ENCODE measurements at regions not wholly inside any gene's neighbourhood (a gene's known extent, or its start where the extent isn't known, plus 50 kb on each side); places are given as distances from the start of the nearest gene placed in this dataset.

DNA sequence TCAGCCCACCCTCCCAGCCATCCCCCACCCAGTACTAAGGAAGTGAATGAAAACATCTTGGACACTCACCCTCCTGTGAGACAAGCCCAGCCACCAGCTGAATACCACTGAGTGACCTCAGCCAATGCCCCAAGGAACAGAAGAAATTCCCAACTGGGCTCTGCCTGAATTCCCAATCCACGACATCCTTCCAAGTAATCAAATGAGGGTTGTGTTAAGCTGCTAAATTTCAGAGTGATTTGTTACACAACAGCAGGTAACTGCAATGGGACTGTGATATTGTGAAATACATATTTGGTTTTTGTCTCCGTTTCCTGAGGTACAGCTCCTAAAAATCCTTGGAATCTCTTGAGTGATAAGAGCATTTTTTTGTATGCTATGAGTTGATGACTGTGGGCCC lies 578.7 kb upstream of the CDH11 start:
- no peak overlapping the region for H2BK5ac ChIP-seq (ENCODE audit: low read depth, low read length)
- 89% methylated on average over 2 of the region's 2 CpGs; no CpG with 5 or more reads in 1 of the 2 experiments for WGBS, 2 experiments (ENCODE audit: extremely low coverage in 1 of 2, insufficient coverage in 1 of 2, insufficient read length in 1 of 2, insufficient replicate concordance in 2 of 2, low coverage in 1 of 2, low lambda C conversion rate in 2 of 2, missing lambda C conversion rate in 1 of 2)
- H3K27me3 ChIP-seq (replicated peaks in 1 of 4; ENCODE audit: control insufficient read depth in 3 of 4, extremely low read depth in 1 of 4, insufficient read depth in 3 of 4, low read length in 3 of 4) = no peaks in the 10 kb centered on the region
- no peak overlapping the region for H4K5ac ChIP-seq (ENCODE audit: insufficient read length, low read depth, low read length)
- no peaks in the 10 kb centered on the region for H4K20me1 ChIP-seq (replicated peaks in 1 of 2; ENCODE audit: control insufficient read depth in 1 of 2, insufficient read depth in 2 of 2, low read length in 2 of 2)
- no peak overlapping the region for H4K91ac ChIP-seq (replicated peaks; ENCODE audit: insufficient read length, low read length)
- H2BK20ac ChIP-seq (ENCODE audit: low read length) = no peak overlapping the region
- no peak overlapping the region for H2BK120ac ChIP-seq (replicated peaks; ENCODE audit: low read depth, low read length)
- H3K9ac ChIP-seq (replicated peaks in 1 of 4; ENCODE audit: extremely low read depth in 1 of 4, low read depth in 3 of 4, low read length in 3 of 4) = no peak overlapping the region
- H3K79me1 ChIP-seq (ENCODE audit: low read depth, low read length) = no peaks in the 10 kb centered on the region
- H2AK5ac ChIP-seq (ENCODE audit: low read depth, low read length) = no peak overlapping the region
- TF ChIP-seq CHD2 (IDR thresholded peaks at IDR 0.05; ENCODE audit: low read length) = no peak
- no peak for TF ChIP-seq GABPA (IDR thresholded peaks at IDR 0.05; ENCODE audit: borderline replicate concordance, insufficient read depth, low read length)
- TF ChIP-seq ZNF274 (IDR thresholded peaks at IDR 0.05; ENCODE audit: borderline replicate concordance, extremely low read depth, low read length) = no peak
- TF ChIP-seq TAF1 (IDR thresholded peaks at IDR 0.05; ENCODE audit: low read depth, low read length) = no peak
- TF ChIP-seq EP300 (IDR thresholded peaks at IDR 0.05; ENCODE audit: borderline replicate concordance in 1 of 2, low read depth in 2 of 2, low read length in 2 of 2) = no peak
- TF ChIP-seq POLR2A (IDR thresholded peaks at IDR 0.05; ENCODE audit: control extremely low read depth in 1 of 2, low read depth in 2 of 2, low read length in 2 of 2) = no peak
- TF ChIP-seq HDAC2 (IDR thresholded peaks at IDR 0.05; ENCODE audit: borderline replicate concordance in 1 of 2, low read depth in 2 of 2, low read length in 2 of 2) = no peak
- TF ChIP-seq ASH2L (IDR thresholded peaks at IDR 0.05; ENCODE audit: low read length) = no peak
- no peak for TF ChIP-seq EZH2 (IDR thresholded peaks at IDR 0.05; ENCODE audit: low read depth, low read length, severe bottlenecking)
- H3K56ac ChIP-seq (replicated peaks; ENCODE audit: insufficient read length, low read depth, low read length) = no peak overlapping the region
- ChIA-PET CTCF (ENCODE audit: partially characterized antibody) (interaction anchor here (1.6 to 1.7 kb wide), 2 partner anchors 17 to 19 kb away, joined by 3 to 5 read pairs; no protein-coding TSS in a partner anchor), POLR2A (ENCODE audit: partially characterized antibody) (interaction anchor here (1.1 kb wide), 1 partner anchor 113 kb away, joined by 3 read pairs; no protein-coding TSS in a partner anchor)
- no peak overlapping the region for H3K14ac ChIP-seq (ENCODE audit: insufficient read length)
- H3K9me3 ChIP-seq (ENCODE audit: insufficient read depth in 2 of 2, low read depth in 1 of 2, low read length in 1 of 2) = no peaks in the 10 kb centered on the region
- no peak overlapping the region for H3K4ac ChIP-seq (replicated peaks; ENCODE audit: insufficient read length, low read depth, low read length)
- H3K27ac ChIP-seq (ENCODE audit: low read depth, low read length) = no peak overlapping the region
- no peak overlapping the region for H3K4me2 ChIP-seq (ENCODE audit: insufficient read depth in 1 of 2, low read depth in 2 of 2, low read length in 2 of 2)
- no peak overlapping the region for H4K8ac ChIP-seq (ENCODE audit: extremely low read depth, insufficient read depth, low read length)
- H3K79me2 ChIP-seq (ENCODE audit: control insufficient read depth in 1 of 2, insufficient read depth in 2 of 2, low read length in 2 of 2) = no peaks in the 10 kb centered on the region
- no peaks in the 10 kb centered on the region; a peak in 2 of 8 replicates for H3K36me3 ChIP-seq (ENCODE audit: control insufficient read depth in 2 of 4, insufficient read depth in 4 of 4, low read length in 3 of 4)
- no peaks in the 10 kb centered on the region for H3K23me2 ChIP-seq (ENCODE audit: low read depth, low read length)
- no peak overlapping the region for H3K4me3 ChIP-seq (ENCODE audit: extremely low read depth in 1 of 4, insufficient read depth in 2 of 4, low read depth in 3 of 4, low read length in 4 of 4)
- H2BK12ac ChIP-seq (ENCODE audit: low read depth, low read length) = no peak overlapping the region
- FAIRE-seq (no peak), DNase-seq (ENCODE audit: low read depth in 1 of 2, low spot score in 2 of 2) (no peak)
- no peak overlapping the region for H3K23ac ChIP-seq (ENCODE audit: insufficient read length)
- no peak overlapping the region for H2BK15ac ChIP-seq (ENCODE audit: low read length)
- peaks cover 0 to 4% (median 0%) of the 10 kb centered on the region in 4 experiments; a peak in 2 of 7 replicates for H3K4me1 ChIP-seq (replicated peaks in 1 of 4; ENCODE audit: control insufficient read depth in 3 of 4, insufficient read depth in 4 of 4, low read length in 3 of 4)
- no peak overlapping the region for H3K18ac ChIP-seq (ENCODE audit: extremely low read depth, low read length)
- H2AFZ ChIP-seq (ENCODE audit: low read length) = no peak overlapping the region

Data from H1 (cell line).